WI38 (cell line): ENCODE measurements at regions not wholly inside any gene's neighbourhood (a gene's known extent, or its start where the extent isn't known, plus 50 kb on each side); places are given as distances from the start of the nearest gene placed in this dataset.

ENCODE experiments used
- H3K4me3 ChIP-seq: 2 replicates; pipeline ENCODE4 v1.5.1; 2011; ENCODE audit warnings: low read depth, mild to moderate bottlenecking, control low read depth, low read length
- TF ChIP-seq, protein P1 (sequence below): IDR thresholded peaks from 2 replicates; pipeline ENCODE4 v1.5.1; 2012; ENCODE audit warnings: low read depth, mild to moderate bottlenecking, control low read depth, low read length

GRCh38 chr7:144960763-144961162, 124.9 kb upstream of the TPK1 start:
- H3K4me3 ChIP-seq: no peak overlapping the region
- TF ChIP-seq, protein P1, sequence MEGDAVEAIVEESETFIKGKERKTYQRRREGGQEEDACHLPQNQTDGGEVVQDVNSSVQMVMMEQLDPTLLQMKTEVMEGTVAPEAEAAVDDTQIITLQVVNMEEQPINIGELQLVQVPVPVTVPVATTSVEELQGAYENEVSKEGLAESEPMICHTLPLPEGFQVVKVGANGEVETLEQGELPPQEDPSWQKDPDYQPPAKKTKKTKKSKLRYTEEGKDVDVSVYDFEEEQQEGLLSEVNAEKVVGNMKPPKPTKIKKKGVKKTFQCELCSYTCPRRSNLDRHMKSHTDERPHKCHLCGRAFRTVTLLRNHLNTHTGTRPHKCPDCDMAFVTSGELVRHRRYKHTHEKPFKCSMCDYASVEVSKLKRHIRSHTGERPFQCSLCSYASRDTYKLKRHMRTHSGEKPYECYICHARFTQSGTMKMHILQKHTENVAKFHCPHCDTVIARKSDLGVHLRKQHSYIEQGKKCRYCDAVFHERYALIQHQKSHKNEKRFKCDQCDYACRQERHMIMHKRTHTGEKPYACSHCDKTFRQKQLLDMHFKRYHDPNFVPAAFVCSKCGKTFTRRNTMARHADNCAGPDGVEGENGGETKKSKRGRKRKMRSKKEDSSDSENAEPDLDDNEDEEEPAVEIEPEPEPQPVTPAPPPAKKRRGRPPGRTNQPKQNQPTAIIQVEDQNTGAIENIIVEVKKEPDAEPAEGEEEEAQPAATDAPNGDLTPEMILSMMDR: no peak

- TF ChIP-seq, protein P1: no peak
- H3K4me3 ChIP-seq: no peak overlapping the region
Observed at GRCh38 chr7:144957998-144958397, 122.1 kb upstream of the TPK1 start.

DNA sequence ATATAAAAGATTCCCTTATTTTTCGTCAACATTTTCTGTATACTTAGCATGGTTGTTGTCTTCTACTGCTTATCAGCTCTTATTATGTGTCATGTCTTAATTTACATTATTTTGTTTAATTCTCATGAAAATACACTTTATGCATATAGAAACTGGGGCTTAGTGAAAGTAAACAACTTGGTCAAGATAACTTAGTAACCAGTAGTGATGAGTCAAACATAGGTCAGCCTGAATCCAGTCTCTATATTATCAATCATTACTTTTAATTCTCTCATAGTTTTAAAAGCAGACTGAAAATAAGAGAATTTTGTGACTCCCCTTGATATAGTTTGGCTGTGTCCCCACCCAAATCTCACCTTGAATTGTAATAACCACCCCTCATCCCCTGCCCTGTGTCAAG, 119.6 kb upstream of the TPK1 start:
- H3K4me3 ChIP-seq: no peak overlapping the region
- TF ChIP-seq, protein P1: no peak

- TF ChIP-seq, protein P1: no peak
- no peak overlapping the region for H3K4me3 ChIP-seq
Observed at GRCh38 chr7:144941127-144941526, 105.3 kb upstream of the TPK1 start.

GRCh38 chr7:144937199-144937598, 101.3 kb upstream of the TPK1 start:
- TF ChIP-seq, protein P1: no peak
- no peak overlapping the region for H3K4me3 ChIP-seq

- H3K4me3 ChIP-seq: no peak overlapping the region
- TF ChIP-seq, protein P1: no peak
Observed at GRCh38 chr7:144936314-144936713, 100.5 kb upstream of the TPK1 start.

GRCh38 chr7:144910411-144910810, 74.6 kb upstream of the TPK1 start:
- H3K4me3 ChIP-seq: no peak overlapping the region
- TF ChIP-seq, protein P1: no peak
